HG02973 (cell line): ENCODE measurements at regions not wholly inside any gene's neighbourhood (a gene's known extent, or its start where the extent isn't known, plus 50 kb on each side); places are given as distances from the start of the nearest gene placed in this dataset.

Source experiments
- ATAC-seq: cut with Tn5 transposase; IDR thresholded peaks from one replicate; pipeline ENCODE4 v1.9.1; 2021; ENCODE audit warnings: moderate library complexity; ENCODE audit not compliant: unreplicated experiment

DNA sequence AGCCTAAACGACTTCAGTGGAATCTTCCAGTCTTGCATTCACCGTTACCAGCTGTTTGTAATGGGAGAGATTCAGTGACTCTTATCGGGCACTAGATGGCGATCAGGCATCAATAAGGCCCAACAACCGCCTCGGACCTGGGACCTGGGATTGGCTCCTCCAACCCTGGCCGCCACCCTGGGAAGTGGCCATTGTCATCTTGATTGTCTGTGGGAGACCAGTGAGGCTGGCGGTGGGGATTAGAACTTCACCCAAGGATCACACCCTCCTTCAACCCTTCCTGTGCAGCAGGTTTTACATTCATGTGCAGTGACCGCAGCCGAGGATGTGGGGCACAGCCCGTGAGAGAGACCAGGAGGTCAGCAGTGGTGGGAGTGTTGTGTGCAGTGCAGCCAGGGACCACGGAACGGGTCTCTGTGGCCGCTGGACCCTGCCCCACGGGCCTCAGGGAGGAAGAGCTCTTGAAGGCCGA lies 85.3 kb downstream of the SPP2 start:
- ATAC-seq, result no peak

GRCh38 chr2:234134496-234134895 lies 84.0 kb downstream of the SPP2 start:
- ATAC-seq, result no peak

DNA sequence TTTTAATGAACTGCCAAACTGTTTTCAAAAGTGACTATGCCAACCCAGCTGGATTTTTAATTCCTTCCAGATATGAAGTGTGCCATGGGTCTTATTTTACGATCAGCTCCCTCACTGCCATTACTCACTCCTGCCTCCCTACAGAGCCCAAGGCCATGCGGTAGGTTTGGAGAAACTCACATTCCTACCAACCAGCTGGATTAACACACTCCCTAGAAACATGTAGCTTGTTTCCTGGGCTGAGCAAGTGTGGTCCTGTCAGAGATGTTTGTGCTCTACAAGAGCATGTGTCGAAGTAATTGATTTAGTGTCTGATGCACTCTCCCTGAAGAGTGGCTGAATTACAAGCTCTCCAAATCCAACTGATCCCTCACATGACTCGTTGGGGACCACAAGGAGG lies 82.5 kb downstream of the SPP2 start:
- no peak for ATAC-seq

GRCh38 chr2:234130777-234131181 lies 80.3 kb downstream of the SPP2 start:
- ATAC-seq, result no peak

- no peak for ATAC-seq
Observed at GRCh38 chr2:234128606-234129005, 78.1 kb downstream of the SPP2 start.
